KMS-11 (cell line): ENCODE measurements at regions not wholly inside any gene's neighbourhood (a gene's known extent, or its start where the extent isn't known, plus 50 kb on each side); places are given as distances from the start of the nearest gene placed in this dataset.

Source experiments
- H2AFZ ChIP-seq: fragments of 200-600 bp; sonication (generic); 2 replicates; pipeline ENCODE4 v1.6.1; 2016; ENCODE audit warnings: antibody characterized with exemption, mixed run types, low read depth
- H3K27ac ChIP-seq: fragments of 200-600 bp; sonication (generic); 2 replicates; pipeline ENCODE4 v1.6.1; 2016; ENCODE audit warnings: mild to moderate bottlenecking, mixed run types
- H3K27me3 ChIP-seq: fragments of 200-600 bp; sonication (generic); 2 replicates; pipeline ENCODE4 v1.6.1; 2017; ENCODE audit warnings: mild to moderate bottlenecking, low read depth, mixed run types, moderate library complexity; ENCODE audit not compliant: insufficient read depth
- H3K36me3 ChIP-seq: fragments of 200-600 bp; sonication (generic); 2 replicates; pipeline ENCODE4 v1.6.1; 2017; ENCODE audit warnings: mild to moderate bottlenecking, mixed run types; ENCODE audit not compliant: insufficient read depth
- H3K4me1 ChIP-seq: fragments of 200-600 bp; sonication (generic); 2 replicates; pipeline ENCODE4 v1.6.1; 2016; ENCODE audit warnings: mild to moderate bottlenecking, low read depth, mixed run types; ENCODE audit not compliant: poor library complexity, severe bottlenecking
- H3K4me2 ChIP-seq: fragments of 200-600 bp; sonication (generic); 2 replicates; pipeline ENCODE4 v1.7.0; 2016; ENCODE audit warnings: mild to moderate bottlenecking, mixed run types
- H3K4me3 ChIP-seq: fragments of 200-600 bp; sonication (generic); IDR thresholded peaks from 2 replicates; pipeline ENCODE4 v1.6.1; 2017; ENCODE audit warnings: low read depth, low read length, mixed read lengths; ENCODE audit not compliant: insufficient read depth
- H3K79me2 ChIP-seq: fragments of 200-600 bp; sonication (generic); 2 replicates; pipeline ENCODE4 v1.6.1; 2016; ENCODE audit warnings: low read depth, mixed run types; ENCODE audit not compliant: insufficient read depth
- H3K9ac ChIP-seq: fragments of 200-600 bp; sonication (generic); 2 replicates; pipeline ENCODE4 v1.6.1; 2016; ENCODE audit warnings: mild to moderate bottlenecking, mixed run types
- H4K20me1 ChIP-seq: fragments of 200-600 bp; sonication (generic); 2 replicates; pipeline ENCODE4 v1.6.1; 2016; ENCODE audit warnings: mild to moderate bottlenecking, mixed run types; ENCODE audit not compliant: insufficient read depth
- CTCF ChIP-seq: fragments of 200-600 bp; sonication (generic); conservative IDR thresholded peaks from 2 replicates; pipeline ENCODE4 v1.6.1; 2017; ENCODE audit warnings: low read depth, mild to moderate bottlenecking, antibody characterized with exemption, low read length, moderate library complexity, mixed read lengths

DNA sequence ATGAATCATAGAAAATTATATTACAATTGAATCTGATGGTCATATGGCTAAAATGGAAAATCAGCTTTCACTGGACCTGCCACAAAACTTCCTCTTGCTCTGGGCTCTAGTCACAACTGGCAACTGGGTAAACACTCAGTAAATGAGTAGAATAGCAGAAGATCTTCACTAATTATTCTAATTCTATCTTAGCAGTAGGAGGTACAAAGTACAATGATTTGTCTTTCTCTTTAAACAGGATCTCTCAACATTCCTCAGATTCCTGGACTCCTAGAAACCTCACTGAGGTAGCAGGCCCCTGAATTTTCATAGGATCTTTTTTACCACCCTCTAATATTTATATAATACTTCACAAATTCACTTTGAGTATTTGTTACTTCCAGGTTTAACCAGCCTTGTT, 239.9 kb upstream of the SMARCA2 start:
- no peak overlapping the region for H3K27ac ChIP-seq
- no peaks in the 10 kb centered on the region for H3K36me3 ChIP-seq
- H3K9ac ChIP-seq = no peak overlapping the region
- H4K20me1 ChIP-seq = no peaks in the 10 kb centered on the region
- H3K79me2 ChIP-seq = no peaks in the 10 kb centered on the region
- H2AFZ ChIP-seq = no peak overlapping the region
- no peaks in the 10 kb centered on the region for H3K27me3 ChIP-seq
- TF ChIP-seq CTCF = no peak
- H3K4me2 ChIP-seq = no peak overlapping the region
- no peak overlapping the region for H3K4me3 ChIP-seq
- no peaks in the 10 kb centered on the region for H3K4me1 ChIP-seq

- H3K36me3 ChIP-seq = no peaks in the 10 kb centered on the region
- no peak overlapping the region for H3K27ac ChIP-seq
- no peak overlapping the region for H2AFZ ChIP-seq
- H3K9ac ChIP-seq = no peak overlapping the region
- no peaks in the 10 kb centered on the region for H3K79me2 ChIP-seq
- no peak overlapping the region for H3K4me3 ChIP-seq
- no peaks in the 10 kb centered on the region for H4K20me1 ChIP-seq
- H3K27me3 ChIP-seq = no peaks in the 10 kb centered on the region
- H3K4me2 ChIP-seq = no peak overlapping the region
- no peak for TF ChIP-seq CTCF
- no peaks in the 10 kb centered on the region for H3K4me1 ChIP-seq
Measured at GRCh38 chr9:1776668-1777067, 238.5 kb upstream of the SMARCA2 start.

- no peak overlapping the region for H3K9ac ChIP-seq
- H3K36me3 ChIP-seq = no peaks in the 10 kb centered on the region
- H3K4me2 ChIP-seq = no peak overlapping the region
- H2AFZ ChIP-seq = no peak overlapping the region
- H4K20me1 ChIP-seq = no peaks in the 10 kb centered on the region
- no peak overlapping the region for H3K27ac ChIP-seq
- peaks cover 10% of the 10 kb centered on the region for H3K4me1 ChIP-seq
- no peak overlapping the region for H3K4me3 ChIP-seq
- no peak for TF ChIP-seq CTCF
- no peaks in the 10 kb centered on the region for H3K79me2 ChIP-seq
- H3K27me3 ChIP-seq = no peaks in the 10 kb centered on the region
Measured at GRCh38 chr9:1791191-1791590, 224.0 kb upstream of the SMARCA2 start.

GRCh38 chr9:1794547-1795270, 220.4 kb upstream of the SMARCA2 start:
- no peak overlapping the region for H3K4me3 ChIP-seq
- H3K4me2 ChIP-seq = no peak overlapping the region
- no peaks in the 10 kb centered on the region for H3K79me2 ChIP-seq
- H3K27ac ChIP-seq = no peak overlapping the region
- TF ChIP-seq CTCF = no peak
- no peaks in the 10 kb centered on the region for H3K36me3 ChIP-seq
- no peaks in the 10 kb centered on the region for H4K20me1 ChIP-seq
- H2AFZ ChIP-seq = no peak overlapping the region
- no peaks in the 10 kb centered on the region for H3K27me3 ChIP-seq
- H3K9ac ChIP-seq = no peak overlapping the region
- no peaks in the 10 kb centered on the region for H3K4me1 ChIP-seq
